BJ (cell line): ENCODE measurements at regions not wholly inside any gene's neighbourhood (a gene's known extent, or its start where the extent isn't known, plus 50 kb on each side); places are given as distances from the start of the nearest gene placed in this dataset.

Source experiments
- CTCF ChIA-PET: fragments of 350-600 bp; formaldehyde crosslinking; extraction: SDS; loops from one replicate; lab custom pipeline; 2021; ENCODE audit warnings: antibody characterized with exemption, inconsistent platforms; lab: Yijun Ruan, JAX
- POLR2A ChIA-PET: fragments of 300-600 bp; sonication (Branson Sonifier 250); formaldehyde crosslinking; extraction: SDS; loops from one replicate; lab custom pipeline; 2021; ENCODE audit warnings: antibody characterized with exemption; lab: Charles Lee
- DNase-seq: peaks from one replicate; pipeline ENCODE4 v3.0.0-alpha.2; 2011; ENCODE audit warnings: low read depth
- H3K27me3 ChIP-seq: 2 replicates; pipeline ENCODE4 v1.6.0; 2011; ENCODE audit warnings: low read length; ENCODE audit not compliant: control insufficient read depth, insufficient read depth
- H3K36me3 ChIP-seq: 2 replicates; pipeline ENCODE4 v1.5.1; 2011; ENCODE audit warnings: low read length; ENCODE audit not compliant: control insufficient read depth, insufficient read depth
- H3K4me3 ChIP-seq: 2 replicates; pipeline ENCODE4 v1.5.1; 2011; ENCODE audit warnings: low read depth, mild to moderate bottlenecking, control low read depth, low read length
- CTCF ChIP-seq: IDR thresholded peaks from 2 replicates; pipeline ENCODE4 v1.5.1; 2011; ENCODE audit warnings: low read depth, mild to moderate bottlenecking, control low read depth, inconsistent platforms, low read length, moderate library complexity; ENCODE audit not compliant: insufficient read depth

DNA sequence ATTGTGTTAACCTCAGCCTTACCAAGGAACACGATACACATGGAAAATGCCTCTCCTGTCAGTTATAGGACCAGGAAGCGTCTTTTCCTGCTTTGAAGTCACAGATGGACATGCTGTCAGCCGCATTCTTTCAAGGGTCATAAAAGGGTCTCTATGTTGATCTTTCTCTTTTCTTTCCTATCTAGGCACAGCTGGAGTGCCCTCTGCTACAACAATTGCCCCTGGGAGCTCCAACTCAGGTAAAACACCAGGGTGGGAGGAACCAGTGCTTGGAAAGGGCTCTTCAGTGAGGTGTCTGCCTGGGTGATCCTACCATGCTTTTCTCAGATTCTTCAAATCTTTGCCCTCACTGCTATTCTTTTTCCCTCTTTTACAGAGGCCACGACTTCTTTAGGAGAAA, 157.4 kb upstream of the CNTN1 start:
- H3K4me3 ChIP-seq = no peak overlapping the region
- POLR2A ChIA-PET = no interaction called here
- no peaks in the 10 kb centered on the region for H3K36me3 ChIP-seq
- DNase-seq = no peak
- H3K27me3 ChIP-seq = no peaks in the 10 kb centered on the region
- no peak for TF ChIP-seq CTCF
- CTCF ChIA-PET = no interaction called here

DNA sequence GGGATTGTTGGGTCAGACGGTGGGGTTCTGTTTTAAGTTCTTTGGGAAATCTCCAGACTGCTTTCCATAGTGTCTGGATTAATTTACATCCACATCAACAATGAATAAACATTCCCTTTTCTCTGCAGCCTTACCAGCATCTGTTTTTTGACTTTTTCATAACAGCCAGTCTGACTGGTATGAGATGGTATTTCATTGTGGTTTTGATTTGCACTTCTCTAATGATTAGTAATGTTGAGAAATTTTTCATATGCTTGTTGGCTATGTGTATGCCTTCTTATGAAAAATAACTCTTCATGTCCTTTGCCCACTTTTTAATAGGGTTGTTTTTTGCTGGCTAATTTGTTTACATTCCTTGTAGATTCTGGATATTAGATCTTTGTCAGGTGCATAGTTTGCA, 140.8 kb upstream of the CNTN1 start:
- H3K27me3 ChIP-seq = no peaks in the 10 kb centered on the region
- peak; percentile 5 for DNase-seq
- H3K4me3 ChIP-seq = no peak overlapping the region
- no peak for TF ChIP-seq CTCF
- POLR2A ChIA-PET = no interaction called here
- no peaks in the 10 kb centered on the region for H3K36me3 ChIP-seq
- CTCF ChIA-PET = no interaction called here

GRCh38 chr12:40552868-40553267, 139.4 kb upstream of the CNTN1 start:
- Histone ChIP-seq H3K36me3 (no peaks in the 10 kb centered on the region), H3K27me3 (no peaks in the 10 kb centered on the region), H3K4me3 (no peak overlapping the region)
- CTCF ChIA-PET = no interaction called here
- POLR2A ChIA-PET = no interaction called here
- DNase-seq = no peak
- TF ChIP-seq CTCF = no peak

- ChIA-PET CTCF (interaction anchor here (0.5 kb wide), 1 partner anchor 39 kb away, joined by 3 read pairs; no protein-coding TSS in a partner anchor), POLR2A (no interaction called here)
- Histone ChIP-seq H3K36me3 (no peaks in the 10 kb centered on the region), H3K27me3 (no peaks in the 10 kb centered on the region), H3K4me3 (no peak overlapping the region)
- DNase-seq = no peak
- TF ChIP-seq CTCF = no peak
These were observed 134.3 kb upstream of the CNTN1 start for GRCh38 chr12:40557980-40558379.

GRCh38 chr12:40559865-40560264, 132.4 kb upstream of the CNTN1 start:
- DNase-seq = no peak
- ChIA-PET CTCF (no interaction called here), POLR2A (no interaction called here)
- H3K4me3 ChIP-seq = no peak overlapping the region
- no peaks in the 10 kb centered on the region for H3K27me3 ChIP-seq
- H3K36me3 ChIP-seq = no peaks in the 10 kb centered on the region
- TF ChIP-seq CTCF = no peak
